Ovary (tissue), 7 donors: ENCODE measurements at regions not wholly inside any gene's neighbourhood (a gene's known extent, or its start where the extent isn't known, plus 50 kb on each side); places are given as distances from the start of the nearest gene placed in this dataset.

Experiments
- DNase-seq, 5 donors: peaks; one replicate each; pipeline ENCODE4 v3.0.0-alpha.2; 2019 to 2020
- H3K27ac ChIP-seq, 2 donors: fragments of 200-600 bp; one replicate each; pipeline versions ENCODE4 v1.5.1 to v1.8.0; 2019 to 2022
- H3K27me3 ChIP-seq: fragments of 200-600 bp; one replicate; pipeline ENCODE4 v1.8.0; 2022
- H3K36me3 ChIP-seq: fragments of 200-600 bp; sonication (generic); one replicate; pipeline ENCODE4 v1.5.1; 2019
- H3K4me1 ChIP-seq: one replicate; pipeline ENCODE4 v1.8.1; 2013; ENCODE audit warnings: mild to moderate bottlenecking, moderate library complexity; ENCODE audit not compliant: insufficient read depth
- H3K4me3 ChIP-seq: fragments of 200-600 bp; sonication (generic); one replicate; pipeline ENCODE4 v1.5.1; 2017
- H3K9me3 ChIP-seq, 2 donors: fragments of 200-600 bp in 1 of 2; sonication (generic) in 1 of 2; one replicate each; pipeline versions ENCODE4 v1.5.1 to v1.8.1; 2013 to 2019; ENCODE audit warnings: mild to moderate bottlenecking in 1 of 2, moderate library complexity in 1 of 2
- CTCF ChIP-seq, 3 donors: fragments of 450-650 bp in 2 of 3; fragments of 200-600 bp in 1 of 3; IDR thresholded peaks; one replicate each; pipeline versions ENCODE4 v1.5.1 to v1.8.0; 2016 to 2022; ENCODE audit warnings: antibody characterized with exemption in 3 of 3, mild to moderate bottlenecking in 1 of 3
- EP300 ChIP-seq: sonication (generic); formaldehyde crosslinking; IDR thresholded peaks from one replicate; pipeline ENCODE4 v1.6.1; 2017; ENCODE audit warnings: antibody characterized with exemption
- POLR2A ChIP-seq: fragments of 450-650 bp; IDR thresholded peaks from one replicate; pipeline ENCODE4 v1.6.1; 2017; ENCODE audit warnings: antibody characterized with exemption, mild to moderate bottlenecking, moderate library complexity
- WGBS, 3 donors: extraction: QIAGEN DNeasy Blood & Tissue Kit in 1 of 3; methylation state at CpG; one replicate each; pipeline versions ENCODE4 v1.1.5 to v1.1.7; 2013 to 2017; 5-methylcytosine and 5-hydroxymethylcytosine counted together
- intact Hi-C, 4 donors: fragments of 100-400 bp; cut with DNase I; formaldehyde crosslinking; loops; one replicate each; pipeline versions ENCODE4 v1.11.0 to v1.15.1; 2022 to 2023
- donor health status: DM: no; HTN: no; CAD: no; lungs with moderate emphysema.
- donor health status: DM: no; HTN: no; CAD: no.
- donor health status: Bipolar disorder and iron deficiency.
- donor health status: DM: no; HTN: no; CAD: no.
- donor health status: DM: yes; HTN: yes; CAD: no.

DNA sequence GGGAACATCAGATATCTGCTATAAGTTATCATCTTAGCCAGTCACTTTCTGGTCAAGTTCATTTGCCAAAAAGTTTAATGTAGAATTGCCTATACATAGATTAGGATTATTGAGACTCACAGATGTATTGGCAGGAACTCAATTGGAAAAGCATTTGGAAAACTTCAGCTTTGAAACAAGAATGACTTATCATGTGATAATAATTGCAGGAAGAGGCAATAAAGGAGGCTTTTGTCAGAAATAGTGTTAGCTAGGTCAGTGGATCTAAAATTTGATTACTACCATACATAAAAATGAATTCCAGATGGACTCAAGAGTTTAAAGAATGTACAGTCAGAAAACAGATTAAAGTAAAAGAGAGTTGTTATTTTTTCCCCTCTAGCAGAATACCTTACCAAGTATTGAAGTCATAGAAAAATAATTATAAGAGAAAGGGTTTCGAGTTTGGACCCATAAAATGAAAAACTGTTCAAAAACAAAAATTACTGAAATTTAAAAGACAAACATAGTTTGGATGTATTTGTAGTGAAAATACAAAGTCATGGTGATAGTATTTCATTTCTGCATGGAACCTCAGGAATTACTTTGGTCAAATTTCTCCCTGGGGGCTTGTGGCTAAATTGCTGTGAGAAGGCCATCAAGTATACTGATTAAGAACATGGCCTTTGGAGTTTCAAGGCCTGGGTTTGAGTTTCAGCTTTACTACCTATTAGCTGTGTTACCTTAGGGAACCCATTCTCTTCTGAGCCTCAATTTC is 159.9 kb downstream of the TMEM38B start:
- TF ChIP-seq CTCF (IDR thresholded peaks at IDR 0.05) = no peak
- H3K27me3 ChIP-seq = no peaks in the 10 kb centered on the region
- DNase-seq = no peak
- no peaks in the 10 kb centered on the region for H3K36me3 ChIP-seq
- 84 to 87% (median 86%) methylated on average over 1 of the region's 1 CpG for WGBS, 3 donors
- H3K9me3 ChIP-seq = no peaks in the 10 kb centered on the region
- no peak overlapping the region for H3K27ac ChIP-seq
- H3K4me1 ChIP-seq = no peaks in the 10 kb centered on the region
- intact Hi-C loops = no loop called here
- H3K4me3 ChIP-seq = no peak overlapping the region

DNA sequence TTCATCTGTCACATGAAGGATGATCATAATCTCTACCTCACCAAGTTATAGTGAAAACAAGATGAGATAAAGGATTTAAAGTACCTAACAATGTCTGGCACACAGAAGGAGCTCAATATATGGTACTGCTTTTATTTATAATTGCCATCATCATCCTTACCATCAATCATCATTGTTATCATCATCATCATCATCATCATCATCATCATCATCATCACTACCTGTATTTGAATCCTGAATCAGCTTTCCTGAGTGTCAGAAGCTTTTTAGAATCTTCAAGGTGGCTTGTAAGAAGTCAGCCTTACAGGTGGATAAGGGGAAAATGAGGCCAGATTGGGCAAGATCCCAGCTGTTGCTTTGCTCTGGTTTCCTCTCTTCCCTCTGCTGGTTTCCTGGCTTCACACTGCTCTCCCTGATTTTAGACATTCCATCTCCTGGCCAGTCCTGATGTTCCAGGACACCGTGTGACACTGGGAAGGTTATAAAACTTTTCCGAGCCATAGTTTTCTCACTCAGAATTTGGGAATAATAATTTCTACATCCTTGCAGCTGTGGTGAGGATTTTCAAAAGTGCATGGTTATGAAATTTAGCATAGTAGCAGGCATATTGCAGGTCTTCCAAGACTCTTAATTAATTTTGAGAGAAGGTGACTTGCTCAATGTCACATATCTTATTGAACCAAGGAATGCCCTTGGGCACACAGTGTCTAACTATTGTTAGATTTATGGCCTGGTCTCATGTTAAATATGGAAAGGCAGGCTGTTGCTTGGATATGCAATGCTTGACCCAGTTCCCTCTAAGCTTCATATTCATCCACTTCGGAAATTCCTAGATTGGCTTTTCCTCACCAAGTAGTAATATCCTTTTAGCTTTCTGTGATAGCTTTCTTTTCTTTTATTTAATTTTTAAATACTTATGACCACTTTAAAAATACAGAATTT is 160.7 kb downstream of the TMEM38B start:
- TF ChIP-seq EP300 (no peak), CTCF (IDR thresholded peaks at IDR 0.05) (no peak), POLR2A (no peak)
- intact Hi-C loops = no loop called here
- H3K9me3 ChIP-seq = no peaks in the 10 kb centered on the region
- 80 to 85% (median 82%) methylated on average over 3 of the region's 3 CpGs for WGBS, 3 donors
- H3K27ac ChIP-seq = no peak overlapping the region
- no peaks in the 10 kb centered on the region for H3K27me3 ChIP-seq
- H3K4me1 ChIP-seq = no peaks in the 10 kb centered on the region
- H3K4me3 ChIP-seq = no peak overlapping the region
- H3K36me3 ChIP-seq = no peaks in the 10 kb centered on the region
- no peak for DNase-seq

GRCh38 chr9:105855987-105856386 is 161.6 kb downstream of the TMEM38B start:
- Histone ChIP-seq H3K4me3 (no peak overlapping the region), H3K4me1 (no peaks in the 10 kb centered on the region), H3K36me3 (no peaks in the 10 kb centered on the region), H3K27me3 (no peaks in the 10 kb centered on the region), H3K9me3 (no peaks in the 10 kb centered on the region), H3K27ac (no peak overlapping the region)
- 82 to 84% (median 83%) methylated on average over 3 of the region's 3 CpGs for WGBS, 3 donors
- DNase-seq = no peak
- no peak for TF ChIP-seq POLR2A
- TF ChIP-seq EP300 = no peak
- no peak for TF ChIP-seq CTCF (IDR thresholded peaks at IDR 0.05)
- intact Hi-C loops = no loop called here

DNA sequence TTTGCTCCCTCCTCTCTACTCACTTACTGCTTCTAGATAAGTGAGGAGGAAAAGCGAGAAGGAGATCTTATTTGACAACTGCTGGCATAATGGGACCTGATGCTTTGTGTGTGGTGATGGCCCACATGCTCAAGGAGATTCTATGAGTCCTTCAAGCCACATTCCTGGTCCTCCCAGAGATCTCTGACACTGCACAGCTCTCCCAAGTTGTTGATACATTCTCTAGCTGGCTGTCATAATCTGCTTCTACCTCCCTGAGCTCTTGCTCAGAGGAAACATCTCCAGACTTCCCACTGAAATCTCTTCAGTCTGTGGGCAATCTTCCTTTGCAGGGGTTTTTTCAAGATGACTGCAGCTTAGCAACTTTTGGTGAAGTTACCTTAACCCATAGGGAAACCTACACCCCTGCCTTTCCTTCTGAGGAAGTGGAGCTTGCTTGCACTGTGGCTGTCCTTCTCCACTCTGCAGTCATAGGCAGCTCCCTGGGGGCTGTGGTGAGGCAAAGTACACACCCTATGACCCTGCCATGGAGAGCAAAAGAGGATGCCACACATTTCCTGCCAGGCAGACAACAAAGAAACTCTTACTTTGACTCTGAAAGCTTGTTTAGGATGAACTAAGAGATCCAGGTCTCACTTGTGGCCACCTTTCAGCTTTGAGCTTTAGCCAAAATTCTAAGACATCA is 163.8 kb downstream of the TMEM38B start:
- no peak for DNase-seq
- no peaks in the 10 kb centered on the region for H3K9me3 ChIP-seq
- WGBS, 3 donors = 82 to 87% (median 87%) methylated on average over 1 of the region's 1 CpG
- no peak overlapping the region for H3K27ac ChIP-seq
- no peaks in the 10 kb centered on the region for H3K36me3 ChIP-seq
- H3K4me3 ChIP-seq = no peak overlapping the region
- no peak for TF ChIP-seq POLR2A
- TF ChIP-seq CTCF (IDR thresholded peaks at IDR 0.05) = no peak
- no peak for TF ChIP-seq EP300
- H3K4me1 ChIP-seq = no peaks in the 10 kb centered on the region
- intact Hi-C loops = no loop called here
- H3K27me3 ChIP-seq = no peaks in the 10 kb centered on the region
